HCT116 (cell line): ENCODE measurements at regions not wholly inside any gene's neighbourhood (a gene's known extent, or its start where the extent isn't known, plus 50 kb on each side); places are given as distances from the start of the nearest gene placed in this dataset.

Experiments
- ATAC-seq: fragments of 200-7000 bp; cut with Tn5 transposase; 2 replicates; pipeline ENCODE4 v1.9.1; 2020; ENCODE audit warnings: mild to moderate bottlenecking, moderate library complexity
- BruUV-seq: library from RNA; stranded (reverse); fragments of 400-500 nt; replicated peaks from 2 replicates; lab custom pipeline; 2021; lab: Mats Ljungman, UMichigan
- CTCF ChIA-PET: fragments of 300-600 bp; sonication (Branson Sonifier 250); formaldehyde crosslinking; loops from one replicate; lab custom pipeline; 2021; ENCODE audit warnings: antibody characterized with exemption; lab: Charles Lee
- POLR2A ChIA-PET: fragments of 300-600, 350-600 bp; sonication (Branson Sonifier 250); formaldehyde crosslinking; loops from one replicate; lab custom pipeline; 2021; ENCODE audit warnings: antibody characterized with exemption; lab: Charles Lee
- RAD21 ChIA-PET, 2 experiments: fragments of 300-600 bp; sonication (Branson Sonifier 250); formaldehyde crosslinking; loops; one replicate each; lab custom pipeline; 2023; ENCODE audit warnings: low total read pairs in 2 of 2; ENCODE audit not compliant: uncharacterized antibody in 2 of 2, unreplicated experiment in 2 of 2, low non-redundant PET in 1 of 2; lab: Charles Lee
- DNase-seq: peaks from one replicate; pipeline ENCODE4 v3.0.0-alpha.2; 2010; ENCODE audit warnings: low read depth, low spot score
- H2AFZ ChIP-seq: fragments of 200-600 bp; shearing (Covaris generic), sonication (generic); 2 replicates; pipeline ENCODE4 v1.6.1; 2017; ENCODE audit warnings: low read depth, mixed run types, mixed read lengths, antibody characterized with exemption, low read length; ENCODE audit not compliant: poor library complexity, severe bottlenecking
- H3K27ac ChIP-seq: 2 replicates; pipeline ENCODE4 v1.5.1; 2012; ENCODE audit warnings: low read depth, low read length
- H3K27me3 ChIP-seq: fragments of 200-600 bp; sonication (generic); 2 replicates; pipeline ENCODE4 v1.6.1; 2016; ENCODE audit warnings: mixed run types, low read length, mixed read lengths; ENCODE audit not compliant: insufficient read depth
- H3K36me3 ChIP-seq, 2 experiments: fragments of 200-500 bp in 1 of 2; fragments of 200-600 bp in 1 of 2; sonication (Bioruptor generic) in 1 of 2; sonication (generic) in 1 of 2; 2 replicates each; pipeline versions ENCODE4 v1.5.1 to v1.6.1; 2014 to 2016; ENCODE audit warnings: low read length in 2 of 2, inconsistent platforms in 1 of 2, mixed read lengths in 1 of 2, mixed run types in 1 of 2; ENCODE audit not compliant: insufficient read depth in 2 of 2, control insufficient read depth in 1 of 2
- H3K4me1 ChIP-seq, 2 experiments: fragments of 200-600 bp in 1 of 2; sonication (generic) in 1 of 2; 2 replicates each; pipeline versions ENCODE4 v1.5.1 to v1.6.1; 2012 to 2017; ENCODE audit warnings: low read length in 2 of 2, inconsistent platforms in 1 of 2, mild to moderate bottlenecking in 1 of 2, mixed read lengths in 1 of 2, mixed run types in 1 of 2, moderate library complexity in 1 of 2; ENCODE audit not compliant: insufficient read depth in 2 of 2, control insufficient read depth in 1 of 2
- H3K4me2 ChIP-seq: fragments of 200-600 bp; sonication (generic); 2 replicates; pipeline ENCODE4 v1.6.1; 2017; ENCODE audit warnings: mixed run types, low read length, mixed read lengths
- H3K4me3 ChIP-seq, 2 experiments: fragments of 200-600 bp in 1 of 2; sonication (generic) in 1 of 2; replicated peaks in 1 of 2; 2 replicates each; pipeline ENCODE4 v1.5.1; 2011 to 2016; ENCODE audit warnings: low read length in 2 of 2, control low read depth in 1 of 2, low read depth in 1 of 2, mild to moderate bottlenecking in 1 of 2, mixed read lengths in 1 of 2, mixed run types in 1 of 2
- H3K79me2 ChIP-seq: fragments of 200-600 bp; sonication (generic); 2 replicates; pipeline ENCODE4 v1.6.1; 2017; ENCODE audit warnings: mild to moderate bottlenecking, mixed run types, low read length, moderate library complexity, mixed read lengths; ENCODE audit not compliant: insufficient read depth
- H3K9ac ChIP-seq: fragments of 200-600 bp; sonication (generic); 2 replicates; pipeline ENCODE4 v1.6.1; 2016; ENCODE audit warnings: low read length, mixed read lengths
- H3K9me2 ChIP-seq: fragments of 200-600 bp; sonication (generic), shearing (Covaris generic); 2 replicates; pipeline ENCODE4 v1.6.1; 2017; ENCODE audit warnings: mixed run types, mild to moderate bottlenecking, moderate library complexity; ENCODE audit not compliant: insufficient read depth
- H3K9me3 ChIP-seq, 2 experiments: fragments of 200-500 bp in 1 of 2; fragments of 200-600 bp in 1 of 2; sonication (Bioruptor generic) in 1 of 2; sonication (generic) in 1 of 2; 2 replicates each; pipeline ENCODE4 v1.6.1; 2014 to 2017; ENCODE audit warnings: low read length in 2 of 2, mixed read lengths in 2 of 2, inconsistent platforms in 1 of 2, low read depth in 1 of 2, mild to moderate bottlenecking in 1 of 2, mixed run types in 1 of 2, moderate library complexity in 1 of 2; ENCODE audit not compliant: control insufficient read depth in 1 of 2, insufficient read depth in 1 of 2
- H4K20me1 ChIP-seq: fragments of 200-600 bp; sonication (generic), shearing (Covaris generic); 2 replicates; pipeline ENCODE4 v1.6.1; 2017; ENCODE audit warnings: mixed run types, mild to moderate bottlenecking, moderate library complexity; ENCODE audit not compliant: insufficient read depth
- ATF3 ChIP-seq: IDR thresholded peaks from 2 replicates; pipeline ENCODE4 v1.6.1; 2012
- CBX3 ChIP-seq: IDR thresholded peaks from 2 replicates; pipeline ENCODE4 v1.6.1; 2012; ENCODE audit warnings: low read depth
- ELF1 ChIP-seq: IDR thresholded peaks from 2 replicates; pipeline ENCODE4 v1.6.1; 2012; ENCODE audit warnings: low read depth, borderline replicate concordance
- EZH2 ChIP-seq: fragments of 200-600 bp; sonication (generic); IDR thresholded peaks from 2 replicates; pipeline ENCODE4 v1.6.1; 2017; ENCODE audit warnings: antibody characterized with exemption, mixed run types
- EZH2phosphoT487 ChIP-seq: fragments of 200-600 bp; IDR thresholded peaks from 2 replicates; pipeline ENCODE4 v1.6.1; 2018; ENCODE audit warnings: antibody characterized with exemption, borderline replicate concordance
- FOSL1 ChIP-seq: IDR thresholded peaks from 2 replicates; pipeline ENCODE4 v1.6.1; 2012; ENCODE audit warnings: low read depth
- JUND ChIP-seq: IDR thresholded peaks from 2 replicates; pipeline ENCODE4 v1.6.1; 2012
- MAX ChIP-seq: IDR thresholded peaks from 2 replicates; pipeline ENCODE4 v1.6.1; 2012
- POLR2A ChIP-seq: IDR thresholded peaks from 2 replicates; pipeline ENCODE4 v1.7.0; 2011; ENCODE audit warnings: borderline replicate concordance; ENCODE audit not compliant: insufficient read depth, insufficient read length; ENCODE audit errors: extremely low read depth
- REST ChIP-seq: IDR thresholded peaks from 2 replicates; pipeline ENCODE4 v1.6.1; 2012; ENCODE audit warnings: low read depth
- TCF7L2 ChIP-seq: IDR thresholded peaks from 2 replicates; pipeline ENCODE4 v1.7.0; 2011; ENCODE audit warnings: borderline replicate concordance, inconsistent platforms; ENCODE audit not compliant: insufficient read depth, insufficient read length; ENCODE audit errors: extremely low read depth
- YY1 ChIP-seq: IDR thresholded peaks from 2 replicates; pipeline ENCODE4 v1.6.1; 2011; ENCODE audit warnings: low read length, low read depth, moderate library complexity, mild to moderate bottlenecking; ENCODE audit not compliant: insufficient replicate concordance; ENCODE audit errors: extremely low read depth
- ZBTB33 ChIP-seq: IDR thresholded peaks from 2 replicates; pipeline ENCODE4 v1.6.1; 2011; ENCODE audit warnings: mild to moderate bottlenecking, low read length, moderate library complexity; ENCODE audit not compliant: insufficient replicate concordance; ENCODE audit errors: extremely low read depth
- ZFX ChIP-seq: fragments of 450-650 bp; IDR thresholded peaks from 2 replicates; pipeline ENCODE4 v1.6.1; 2017
- intact Hi-C: fragments of 100-400 bp; cut with micrococcal nuclease; formaldehyde crosslinking; loops from 2 replicates; pipeline ENCODE4 v1.10.0; 2022

- Histone ChIP-seq H3K4me3 (no peak overlapping the region), H3K4me1 (peaks cover 18 to 69% of the 10 kb centered on the region in 2 experiments), H3K9ac (no peak overlapping the region), H3K9me3 (no peaks in the 10 kb centered on the region), H2AFZ (no peak overlapping the region), H3K79me2 (no peaks in the 10 kb centered on the region), H3K27ac (no peak overlapping the region), H3K4me2 (no peak overlapping the region), H4K20me1 (no peaks in the 10 kb centered on the region), H3K36me3 (no peaks in the 10 kb centered on the region), H3K9me2 (no peaks in the 10 kb centered on the region), H3K27me3 (no peaks in the 10 kb centered on the region)
- ATAC-seq (no peak), DNase-seq (no peak)
- TF ChIP-seq EZH2phosphoT487 (no peak), EZH2 (no peak), YY1 (no peak), ATF3 (no peak), ZBTB33 (no peak), JUND (no peak), FOSL1 (no peak), ELF1 (no peak), CBX3 (no peak), MAX (no peak), TCF7L2 (no peak), ZFX (no peak), POLR2A (no peak), REST (no peak)
- no TSS peak for BruUV-seq
- CTCF ChIA-PET, result no interaction called here
- POLR2A ChIA-PET, result interaction anchor here (1.4 kb wide), 1 partner anchor 103 kb away, joined by 3 read pairs; no protein-coding TSS in a partner anchor
- intact Hi-C loops, result no loop called here
- RAD21 ChIA-PET, result no interaction called here
Observed at GRCh38 chr6:26307850-26308249, 57.1 kb upstream of the BTN3A2 start.
